ENCODE measurements at regions not wholly inside any gene's neighbourhood (a gene's known extent, or its start where the extent isn't known, plus 50 kb on each side); places are given as distances from the start of the nearest gene placed in this dataset.

- Histone ChIP-seq H3K27me3 (ENCODE audit: control insufficient read depth in 2 of 2, insufficient read depth in 2 of 2, low read length in 2 of 2) (peaks cover 0 to 26% of the 10 kb centered on the region in 2 experiments; a peak in 2 of 5 replicates), H3K9me3 (replicated peaks; ENCODE audit: control insufficient read depth, insufficient read depth, low read depth, low read length) (no peaks in the 10 kb centered on the region), H3K4me3 (no peak overlapping the region), H3K9ac (ENCODE audit: insufficient read depth in 1 of 2, low read depth in 2 of 2, low read length in 2 of 2) (no peak overlapping the region), H3K4me1 (replicated peaks in 1 of 2; ENCODE audit: control insufficient read depth in 2 of 2, insufficient read depth in 2 of 2, low read length in 2 of 2) (no peaks in the 10 kb centered on the region), H3K4me2 (ENCODE audit: insufficient read depth, low read length) (no peak overlapping the region), H3K27ac (ENCODE audit: extremely low read depth, low read depth, low read length) (no peak overlapping the region), H2AFZ (ENCODE audit: low read depth, low read length) (no peak overlapping the region), H4K20me1 (replicated peaks; ENCODE audit: control insufficient read depth, insufficient read depth, low read length) (no peaks in the 10 kb centered on the region; the same call in 1 of the 2 replicates), H3K36me3 (ENCODE audit: control insufficient read depth, insufficient read depth, low read length) (no peaks in the 10 kb centered on the region), H3K79me2 (ENCODE audit: control insufficient read depth, insufficient read depth, low read length) (no peaks in the 10 kb centered on the region), H3K9me1 (ENCODE audit: control insufficient read depth, insufficient read depth, low read length) (no peaks in the 10 kb centered on the region)
- in situ Hi-C loops (cut with MboI) (no loop called here), intact Hi-C loops (cut with micrococcal nuclease) (no loop called here)
- BruUV-seq (replicated peaks), result no TSS peak
- POLR2A ChIA-PET, result interaction anchor here (0.6 kb wide), 1 partner anchor 224 kb away, joined by 4 read pairs; no protein-coding TSS in a partner anchor
- DNase-seq (ENCODE audit: extremely low read depth in 1 of 4, low spot score in 3 of 4) (no peak), ATAC-seq (no peak), FAIRE-seq (no peak)
- WGBS (ENCODE audit: insufficient coverage, low coverage, missing lambda C conversion rate), result 13% methylated on average over 7 of the region's 7 CpGs
- CTCF ChIA-PET (ENCODE audit: low intra/inter-chr PET ratio), result no interaction called here
- TF ChIP-seq ZNF197 (CRISPR knock-in tag; IDR thresholded peaks at IDR 0.05; ENCODE audit: low read depth), result no peak
- no peak for TF ChIP-seq E2F5 (CRISPR knock-in tag; IDR thresholded peaks at IDR 0.05)
- TF ChIP-seq TSC22D4 (tag; IDR thresholded peaks at IDR 0.05), result no peak
- TF ChIP-seq, protein P1, sequence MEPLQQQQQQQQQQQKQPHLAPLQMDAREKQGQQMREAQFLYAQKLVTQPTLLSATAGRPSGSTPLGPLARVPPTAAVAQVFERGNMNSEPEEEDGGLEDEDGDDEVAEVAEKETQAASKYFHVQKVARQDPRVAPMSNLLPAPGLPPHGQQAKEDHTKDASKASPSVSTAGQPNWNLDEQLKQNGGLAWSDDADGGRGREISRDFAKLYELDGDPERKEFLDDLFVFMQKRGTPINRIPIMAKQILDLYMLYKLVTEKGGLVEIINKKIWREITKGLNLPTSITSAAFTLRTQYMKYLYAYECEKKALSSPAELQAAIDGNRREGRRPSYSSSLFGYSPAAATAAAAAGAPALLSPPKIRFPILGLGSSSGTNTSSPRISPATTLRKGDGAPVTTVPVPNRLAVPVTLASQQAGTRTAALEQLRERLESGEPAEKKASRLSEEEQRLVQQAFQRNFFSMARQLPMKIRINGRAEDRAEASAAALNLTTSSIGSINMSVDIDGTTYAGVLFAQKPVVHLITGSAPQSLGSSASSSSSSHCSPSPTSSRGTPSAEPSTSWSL (CRISPR knock-in tag; IDR thresholded peaks at IDR 0.05; ENCODE audit: borderline replicate concordance), result no peak
- TF ChIP-seq, protein P2, sequence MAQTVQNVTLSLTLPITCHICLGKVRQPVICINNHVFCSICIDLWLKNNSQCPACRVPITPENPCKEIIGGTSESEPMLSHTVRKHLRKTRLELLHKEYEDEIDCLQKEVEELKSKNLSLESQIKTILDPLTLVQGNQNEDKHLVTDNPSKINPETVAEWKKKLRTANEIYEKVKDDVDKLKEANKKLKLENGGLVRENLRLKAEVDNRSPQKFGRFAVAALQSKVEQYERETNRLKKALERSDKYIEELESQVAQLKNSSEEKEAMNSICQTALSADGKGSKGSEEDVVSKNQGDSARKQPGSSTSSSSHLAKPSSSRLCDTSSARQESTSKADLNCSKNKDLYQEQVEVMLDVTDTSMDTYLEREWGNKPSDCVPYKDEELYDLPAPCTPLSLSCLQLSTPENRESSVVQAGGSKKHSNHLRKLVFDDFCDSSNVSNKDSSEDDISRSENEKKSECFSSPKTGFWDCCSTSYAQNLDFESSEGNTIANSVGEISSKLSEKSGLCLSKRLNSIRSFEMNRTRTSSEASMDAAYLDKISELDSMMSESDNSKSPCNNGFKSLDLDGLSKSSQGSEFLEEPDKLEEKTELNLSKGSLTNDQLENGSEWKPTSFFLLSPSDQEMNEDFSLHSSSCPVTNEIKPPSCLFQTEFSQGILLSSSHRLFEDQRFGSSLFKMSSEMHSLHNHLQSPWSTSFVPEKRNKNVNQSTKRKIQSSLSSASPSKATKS (CRISPR knock-in tag; IDR thresholded peaks at IDR 0.05), result no peak
- TF ChIP-seq GMEB1 (CRISPR knock-in tag; IDR thresholded peaks at IDR 0.05), result no peak
- TF ChIP-seq NFIC (IDR thresholded peaks at IDR 0.05), result no peak
- no peak for TF ChIP-seq JUND (IDR thresholded peaks at IDR 0.05; ENCODE audit: borderline replicate concordance, low read depth, low read length)
- no peak for TF ChIP-seq JUND (tag; IDR thresholded peaks at IDR 0.05; ENCODE audit: borderline replicate concordance, low read depth, low read length)
- TF ChIP-seq RAD21 (CRISPR knock-in tag; conservative IDR thresholded peaks at IDR 0.05 in 1 of 2, IDR thresholded peaks at IDR 0.05 in 1 of 2), result no peak
Observed at GRCh38 chr2:129059476-129059875, 740.8 kb upstream of the HS6ST1 start.
